Endothelial cell (in vitro differentiated cells): ENCODE measurements at regions not wholly inside any gene's neighbourhood (a gene's known extent, or its start where the extent isn't known, plus 50 kb on each side); places are given as distances from the start of the nearest gene placed in this dataset.
"Not testable (repeated sequence)": the region's sequence is repeated elsewhere in the genome, so short reads cannot be mapped to it uniquely, and the experiment has no call there.

Experiments used
- DNase-seq: peaks from one replicate; pipeline ENCODE4 v3.0.0; 2021; ENCODE audit warnings: low spot score
- H3K27ac Mint-ChIP-seq: one replicate; pipeline ENCODE4 v1.8.0; 2021; ENCODE audit warnings: mixed read lengths, inconsistent platforms; ENCODE audit not compliant: unreplicated experiment
- H3K27me3 Mint-ChIP-seq: one replicate; pipeline ENCODE4 v1.8.0; 2021; ENCODE audit warnings: mild to moderate bottlenecking, moderate library complexity, mixed read lengths, inconsistent platforms; ENCODE audit not compliant: unreplicated experiment
- H3K36me3 Mint-ChIP-seq: one replicate; pipeline ENCODE4 v1.8.0; 2021; ENCODE audit warnings: mild to moderate bottlenecking, low read depth, mixed read lengths, inconsistent platforms; ENCODE audit not compliant: unreplicated experiment
- H3K4me1 Mint-ChIP-seq: one replicate; pipeline ENCODE4 v1.8.0; 2021; ENCODE audit warnings: mild to moderate bottlenecking, mixed read lengths, inconsistent platforms; ENCODE audit not compliant: unreplicated experiment
- H3K4me3 Mint-ChIP-seq: one replicate; pipeline ENCODE4 v1.8.0; 2021; ENCODE audit warnings: mild to moderate bottlenecking, mixed read lengths, inconsistent platforms; ENCODE audit not compliant: unreplicated experiment
- H3K9me3 Mint-ChIP-seq: one replicate; pipeline ENCODE4 v1.8.0; 2021; ENCODE audit warnings: mixed read lengths, inconsistent platforms; ENCODE audit not compliant: unreplicated experiment
- TF ChIP-seq, protein P1 (sequence below): fragments of 200-600 bp; sonication (generic); IDR thresholded peaks from one replicate; pipeline ENCODE4 v1.5.0; 2021; ENCODE audit warnings: antibody characterized with exemption; ENCODE audit not compliant: unreplicated experiment

- DNase-seq: no peak
- no peak overlapping the region for H3K27ac Mint-ChIP-seq
- H3K4me3 Mint-ChIP-seq: no peak overlapping the region
- no peaks in the 10 kb centered on the region for H3K27me3 Mint-ChIP-seq
- H3K9me3 Mint-ChIP-seq: no peaks in the 10 kb centered on the region
- H3K4me1 Mint-ChIP-seq: peaks cover 7% of the 10 kb centered on the region
- H3K36me3 Mint-ChIP-seq: no peaks in the 10 kb centered on the region
- TF ChIP-seq, protein P1, sequence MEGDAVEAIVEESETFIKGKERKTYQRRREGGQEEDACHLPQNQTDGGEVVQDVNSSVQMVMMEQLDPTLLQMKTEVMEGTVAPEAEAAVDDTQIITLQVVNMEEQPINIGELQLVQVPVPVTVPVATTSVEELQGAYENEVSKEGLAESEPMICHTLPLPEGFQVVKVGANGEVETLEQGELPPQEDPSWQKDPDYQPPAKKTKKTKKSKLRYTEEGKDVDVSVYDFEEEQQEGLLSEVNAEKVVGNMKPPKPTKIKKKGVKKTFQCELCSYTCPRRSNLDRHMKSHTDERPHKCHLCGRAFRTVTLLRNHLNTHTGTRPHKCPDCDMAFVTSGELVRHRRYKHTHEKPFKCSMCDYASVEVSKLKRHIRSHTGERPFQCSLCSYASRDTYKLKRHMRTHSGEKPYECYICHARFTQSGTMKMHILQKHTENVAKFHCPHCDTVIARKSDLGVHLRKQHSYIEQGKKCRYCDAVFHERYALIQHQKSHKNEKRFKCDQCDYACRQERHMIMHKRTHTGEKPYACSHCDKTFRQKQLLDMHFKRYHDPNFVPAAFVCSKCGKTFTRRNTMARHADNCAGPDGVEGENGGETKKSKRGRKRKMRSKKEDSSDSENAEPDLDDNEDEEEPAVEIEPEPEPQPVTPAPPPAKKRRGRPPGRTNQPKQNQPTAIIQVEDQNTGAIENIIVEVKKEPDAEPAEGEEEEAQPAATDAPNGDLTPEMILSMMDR: no peak
Observed at GRCh38 chr14:59132796-59133494, 55.5 kb upstream of the DAAM1 start.

- H3K9me3 Mint-ChIP-seq: no peaks in the 10 kb centered on the region
- no peak for DNase-seq
- no peaks in the 10 kb centered on the region for H3K36me3 Mint-ChIP-seq
- H3K4me3 Mint-ChIP-seq: no peak overlapping the region
- TF ChIP-seq, protein P1: no peak
- H3K27me3 Mint-ChIP-seq: no peaks in the 10 kb centered on the region
- peaks cover 7% of the 10 kb centered on the region for H3K4me1 Mint-ChIP-seq
- no peak overlapping the region for H3K27ac Mint-ChIP-seq
Observed at GRCh38 chr14:59133709-59134108, 54.8 kb upstream of the DAAM1 start.

DNA sequence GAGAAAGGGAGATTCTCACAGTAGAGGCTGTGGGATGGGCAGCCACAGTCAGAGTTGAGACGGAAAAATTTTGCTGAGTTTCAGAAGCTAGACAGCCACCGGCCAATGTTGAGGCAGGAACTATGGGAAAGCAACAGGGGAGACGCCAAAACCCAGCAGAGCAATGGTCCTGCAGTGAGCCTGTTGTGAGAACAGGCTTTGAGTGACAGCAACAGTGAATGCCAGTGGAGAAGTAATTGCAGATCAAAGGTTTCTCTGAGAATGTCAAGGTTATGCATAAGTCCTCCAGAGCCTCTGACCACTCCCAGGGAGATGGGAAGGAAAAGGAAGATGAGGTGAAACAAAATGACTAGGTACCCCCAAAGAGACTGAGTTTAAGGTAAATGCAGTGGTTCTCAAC, 54.2 kb upstream of the DAAM1 start:
- H3K4me3 Mint-ChIP-seq: no peak overlapping the region
- DNase-seq: no peak
- H3K4me1 Mint-ChIP-seq: peaks cover 7% of the 10 kb centered on the region
- H3K27ac Mint-ChIP-seq: no peak overlapping the region
- TF ChIP-seq, protein P1: no peak
- no peaks in the 10 kb centered on the region for H3K36me3 Mint-ChIP-seq
- H3K27me3 Mint-ChIP-seq: no peaks in the 10 kb centered on the region
- no peaks in the 10 kb centered on the region for H3K9me3 Mint-ChIP-seq

DNA sequence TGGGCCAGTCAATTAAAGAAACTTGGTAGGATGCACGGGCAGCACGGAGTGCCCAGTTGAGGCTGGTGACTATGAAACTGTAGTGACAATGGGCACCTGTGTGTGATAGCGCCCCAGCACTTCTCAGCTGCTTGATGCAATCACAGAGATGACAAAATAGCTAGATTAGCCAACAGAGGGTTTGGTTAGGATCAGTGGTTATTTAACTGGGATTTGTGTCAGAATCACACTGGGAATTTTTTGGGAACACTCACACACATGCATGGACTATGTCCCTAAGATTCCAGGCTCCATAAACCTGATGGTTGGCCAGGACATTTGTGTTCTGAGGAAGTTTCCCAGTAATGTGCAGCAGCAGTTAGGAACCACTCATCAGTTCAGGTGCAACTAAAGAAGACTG, 51.2 kb upstream of the DAAM1 start:
- no peak overlapping the region for H3K27ac Mint-ChIP-seq

GRCh38 chr14:59138576-59138975, 49.9 kb upstream of the DAAM1 start:
- H3K9me3 Mint-ChIP-seq, DNase-seq, H3K27me3 Mint-ChIP-seq, H3K27ac Mint-ChIP-seq, H3K36me3 Mint-ChIP-seq, H3K4me3 Mint-ChIP-seq: not testable (repeated sequence)
- peaks cover 17% of the 10 kb centered on the region for H3K4me1 Mint-ChIP-seq

More for the DNA sequence above, 51.2 kb upstream of the DAAM1 start:
- Mint-ChIP-seq H3K4me1 (peaks cover 11% of the 10 kb centered on the region), H3K27me3 (no peaks in the 10 kb centered on the region), H3K4me3 (no peak overlapping the region), H3K9me3 (no peaks in the 10 kb centered on the region), H3K36me3 (no peaks in the 10 kb centered on the region)
- TF ChIP-seq, protein P1: no peak
- DNase-seq: no peak
